Stimulated activated CD8-positive, alpha-beta memory T cell treated with anti-CD3 and anti-CD28 coated beads, Interleukin-15, amount 100 ng/mL, for 1 hour (primary cell): ENCODE measurements at regions not wholly inside any gene's neighbourhood (a gene's known extent, or its start where the extent isn't known, plus 50 kb on each side); places are given as distances from the start of the nearest gene placed in this dataset.

Source experiments
- DNase-seq: peaks from one replicate; pipeline ENCODE4 v3.0.0-alpha.2; 2020; ENCODE audit warnings: low read depth

GRCh38 chr1:65687428-65688214 is 105.1 kb upstream of the PDE4B start:
- DNase-seq: peak; percentile 63

- no peak for DNase-seq
Measured at GRCh38 chr1:65688215-65688566, 104.5 kb upstream of the PDE4B start.

- no peak for DNase-seq
Measured at GRCh38 chr1:65688848-65689247, 103.8 kb upstream of the PDE4B start.

GRCh38 chr1:65691152-65691900 is 101.4 kb upstream of the PDE4B start:
- no peak for DNase-seq

DNA sequence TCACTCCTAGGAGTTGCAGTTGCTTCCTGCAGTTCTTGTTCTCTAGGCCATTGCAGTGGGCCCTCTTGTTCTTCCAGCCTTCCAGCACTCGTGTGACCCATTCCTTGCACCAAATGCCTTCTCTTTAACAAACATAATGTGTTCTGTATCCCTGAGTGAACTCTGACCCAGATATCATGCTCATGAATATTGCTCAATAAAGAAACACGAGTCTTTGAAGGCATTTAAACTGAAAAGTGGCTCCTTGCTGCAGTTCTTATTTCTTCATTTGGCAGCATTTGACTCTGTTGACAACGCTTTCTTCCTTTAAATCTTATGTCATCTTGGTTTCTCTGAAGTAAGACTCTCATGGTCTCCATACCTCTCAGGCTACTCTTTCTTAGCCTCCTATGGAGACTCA is 100.7 kb upstream of the PDE4B start:
- DNase-seq: no peak

DNA sequence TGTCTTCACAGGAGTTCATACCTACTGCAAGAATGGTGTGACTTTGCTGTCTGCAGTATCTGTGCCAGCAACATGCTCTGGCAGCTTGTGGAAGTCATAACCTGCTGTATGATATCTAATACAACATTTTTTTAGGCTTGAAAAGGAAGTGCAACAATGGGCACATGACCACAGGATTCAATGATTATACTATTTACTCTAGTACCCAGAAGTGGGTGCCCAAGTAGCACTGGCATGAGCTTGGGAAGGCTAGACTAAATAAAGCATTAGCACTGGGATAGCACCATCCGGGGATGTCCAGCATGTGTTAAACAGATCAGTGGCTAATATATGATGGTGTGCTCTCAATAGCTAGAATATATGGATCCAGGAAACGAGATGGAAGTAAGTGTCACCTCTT is 98.6 kb upstream of the PDE4B start:
- DNase-seq: no peak

GRCh38 chr1:65694933-65695332 is 97.8 kb upstream of the PDE4B start:
- no peak for DNase-seq

GRCh38 chr1:65698590-65698989 is 94.1 kb upstream of the PDE4B start:
- no peak for DNase-seq

DNA sequence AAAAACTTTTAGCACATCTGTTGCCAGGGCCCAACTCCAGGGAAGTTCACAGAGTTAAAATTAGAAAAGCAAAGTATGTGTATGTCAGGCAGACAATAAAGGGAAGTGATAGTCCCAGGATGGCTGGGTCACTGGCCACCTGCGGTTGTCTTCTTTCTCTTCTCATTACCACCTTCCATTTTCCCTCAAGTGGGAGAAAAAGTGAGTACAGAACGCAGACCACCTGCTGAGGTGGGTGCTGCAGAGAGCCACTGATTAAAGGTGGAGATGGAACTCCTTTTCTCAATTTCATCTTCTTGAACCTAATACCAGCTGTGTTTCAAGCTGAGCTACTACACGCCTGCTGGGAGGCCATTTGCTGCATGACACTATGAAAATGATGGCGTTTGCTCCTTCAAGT is 88.8 kb upstream of the PDE4B start:
- DNase-seq: no peak

DNA sequence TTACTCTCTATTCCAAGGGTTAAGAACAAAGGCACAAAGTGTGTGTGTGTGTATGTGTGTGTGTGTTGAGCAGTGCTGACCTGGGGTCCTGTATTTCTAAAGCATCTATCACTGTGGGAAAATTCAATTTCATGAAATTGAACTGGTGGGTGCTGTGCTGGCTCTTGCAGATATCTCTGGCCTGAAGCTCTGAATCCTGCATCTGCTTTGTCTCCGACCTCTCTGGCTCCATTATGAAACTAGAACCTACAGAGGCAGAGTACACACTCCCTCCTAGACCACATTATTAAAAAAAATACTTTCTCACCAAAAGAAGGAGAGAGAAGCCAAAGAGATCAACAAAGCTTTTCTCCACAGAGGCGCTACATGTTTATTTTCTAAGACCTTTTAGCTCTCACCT is 88.4 kb upstream of the PDE4B start:
- no peak for DNase-seq

DNA sequence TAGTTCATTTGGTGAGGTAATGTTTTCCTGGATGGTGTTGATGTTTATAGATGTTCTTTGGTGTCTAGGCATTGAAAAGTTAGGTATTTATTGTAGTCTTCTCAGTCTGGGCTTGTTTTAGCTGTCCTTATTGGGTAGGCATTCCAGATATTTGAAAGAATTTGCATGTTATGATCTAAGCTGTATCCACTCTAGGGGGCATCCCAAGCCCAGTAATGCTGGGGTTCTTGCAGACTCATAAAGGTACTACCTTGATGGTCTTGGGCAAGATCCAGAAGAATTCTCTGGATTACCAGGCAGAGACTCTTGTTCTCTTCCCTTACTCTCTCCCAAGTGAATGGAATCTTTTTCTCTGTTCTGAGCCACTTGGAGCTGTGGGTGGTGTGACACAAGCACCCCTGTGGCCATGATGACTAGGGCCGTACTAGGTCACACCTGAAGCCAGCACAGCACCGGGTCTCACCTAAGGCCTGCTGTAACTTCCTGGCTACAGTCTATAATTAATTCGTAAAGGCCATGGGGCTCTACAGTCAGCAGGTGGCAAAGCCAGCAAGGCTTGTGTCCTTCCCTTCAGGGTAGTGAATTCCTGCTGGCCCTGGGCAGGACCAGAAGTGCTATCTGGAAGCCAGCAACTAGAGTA is 74.8 kb upstream of the PDE4B start:
- no peak for DNase-seq

GRCh38 chr1:65719391-65719790 is 73.3 kb upstream of the PDE4B start:
- DNase-seq: no peak

GRCh38 chr1:65722461-65722860 is 70.2 kb upstream of the PDE4B start:
- DNase-seq: no peak

DNA sequence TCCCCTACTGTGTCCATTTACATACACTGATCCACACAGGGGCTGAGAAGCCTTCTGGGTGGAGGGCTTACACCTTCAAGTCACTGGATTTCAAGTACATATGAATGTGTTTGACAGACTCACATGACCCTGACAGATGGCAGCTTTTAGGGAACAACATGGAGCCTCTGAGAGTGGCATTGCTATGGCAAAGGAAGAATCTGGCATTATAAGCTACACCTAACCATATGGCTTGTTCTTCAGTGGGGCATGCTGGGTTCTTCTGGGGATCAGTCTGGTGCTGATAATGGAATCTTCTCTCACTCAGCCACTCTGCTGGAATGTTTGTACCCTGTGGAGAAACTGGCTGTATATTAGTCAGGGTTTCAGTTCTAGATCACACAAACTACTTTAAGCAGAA is 68.5 kb upstream of the PDE4B start:
- DNase-seq: no peak

DNA sequence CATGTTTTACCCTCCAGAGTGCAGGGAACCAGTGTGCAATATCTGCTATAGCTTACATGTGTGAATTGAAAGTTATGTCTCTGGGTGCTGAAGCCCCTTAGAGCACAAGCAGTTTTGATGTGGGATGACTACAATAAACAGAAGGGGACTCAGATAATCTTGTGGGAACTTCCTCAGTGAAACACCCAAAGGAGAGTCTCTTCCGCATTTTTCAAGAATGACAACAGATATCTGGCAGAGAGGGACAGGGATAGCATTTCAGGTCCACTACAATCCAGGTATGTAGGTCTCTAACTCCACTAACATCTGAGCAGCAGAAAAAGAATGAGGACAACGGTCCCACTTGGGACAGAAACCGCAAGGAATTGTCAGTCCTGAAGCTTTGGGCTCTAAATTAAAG is 67.6 kb upstream of the PDE4B start:
- no peak for DNase-seq

GRCh38 chr1:65728504-65728903 is 64.2 kb upstream of the PDE4B start:
- DNase-seq: no peak

DNA sequence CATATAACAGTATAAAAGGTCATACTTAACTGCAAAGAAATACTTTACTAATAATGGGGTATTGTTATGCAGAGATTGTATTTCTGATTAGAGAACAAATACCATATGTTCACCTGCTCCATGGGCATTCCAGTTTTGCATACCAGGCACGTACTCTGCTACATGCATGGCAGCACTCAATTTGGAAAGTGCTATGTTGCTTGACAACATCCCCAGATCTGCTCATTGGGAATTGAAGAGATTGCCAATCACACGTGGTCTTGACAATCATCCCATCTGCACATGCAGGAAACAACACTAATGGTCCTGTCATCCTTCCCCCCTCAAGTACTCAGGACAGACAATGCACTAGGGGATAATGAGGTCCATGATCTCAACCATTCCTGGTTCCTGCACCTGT is 63.4 kb upstream of the PDE4B start:
- no peak for DNase-seq

DNA sequence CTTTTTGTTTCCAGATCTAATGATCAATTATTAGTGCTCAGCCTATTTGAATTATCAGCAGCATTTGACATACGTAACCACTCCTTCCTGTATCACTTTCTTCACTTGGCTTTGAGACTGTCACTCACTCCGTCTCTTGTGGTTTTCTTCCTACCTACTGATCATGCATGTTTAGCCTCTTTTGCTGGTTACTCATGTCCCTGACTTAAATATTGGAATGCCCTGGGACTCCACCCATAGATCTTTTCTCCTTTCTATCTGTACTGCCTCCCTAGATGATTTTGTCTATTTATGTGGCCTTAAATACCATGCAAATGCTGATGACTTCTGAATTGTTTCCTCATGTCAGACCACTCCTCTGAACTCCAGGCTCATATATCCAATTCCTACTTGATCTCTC is 57.7 kb upstream of the PDE4B start:
- DNase-seq: no peak

DNA sequence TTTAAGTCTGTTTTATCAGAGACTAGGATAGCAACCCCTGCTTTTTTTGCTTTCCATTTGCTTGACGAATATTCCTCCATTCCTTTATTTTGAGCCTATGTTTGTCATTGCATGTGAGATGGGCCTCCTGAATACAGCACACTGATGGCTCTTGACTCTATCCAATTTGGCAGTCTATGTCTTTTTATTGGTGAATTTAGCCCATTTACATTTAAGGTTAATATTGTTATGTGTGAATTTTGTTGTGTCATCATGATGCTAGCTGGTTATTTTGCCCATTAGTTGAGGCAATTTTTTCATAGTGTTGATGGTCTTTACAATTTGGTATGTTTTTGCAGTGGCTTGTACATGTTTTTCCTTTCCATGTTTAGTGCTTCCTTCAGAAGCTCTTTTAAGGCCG is 50.7 kb upstream of the PDE4B start:
- DNase-seq: no peak
